ENCODE measurements at regions not wholly inside any gene's neighbourhood (a gene's known extent, or its start where the extent isn't known, plus 50 kb on each side); places are given as distances from the start of the nearest gene placed in this dataset.
"Not testable (repeated sequence)": the region's sequence is repeated elsewhere in the genome, so short reads cannot be mapped to it uniquely, and the experiment has no call there.

- DNase-seq (ENCODE audit: low read depth in 2 of 2): no peak
Observed at GRCh38 chr6:3900744-3901336, 51.7 kb downstream of the FAM50B start.

DNA sequence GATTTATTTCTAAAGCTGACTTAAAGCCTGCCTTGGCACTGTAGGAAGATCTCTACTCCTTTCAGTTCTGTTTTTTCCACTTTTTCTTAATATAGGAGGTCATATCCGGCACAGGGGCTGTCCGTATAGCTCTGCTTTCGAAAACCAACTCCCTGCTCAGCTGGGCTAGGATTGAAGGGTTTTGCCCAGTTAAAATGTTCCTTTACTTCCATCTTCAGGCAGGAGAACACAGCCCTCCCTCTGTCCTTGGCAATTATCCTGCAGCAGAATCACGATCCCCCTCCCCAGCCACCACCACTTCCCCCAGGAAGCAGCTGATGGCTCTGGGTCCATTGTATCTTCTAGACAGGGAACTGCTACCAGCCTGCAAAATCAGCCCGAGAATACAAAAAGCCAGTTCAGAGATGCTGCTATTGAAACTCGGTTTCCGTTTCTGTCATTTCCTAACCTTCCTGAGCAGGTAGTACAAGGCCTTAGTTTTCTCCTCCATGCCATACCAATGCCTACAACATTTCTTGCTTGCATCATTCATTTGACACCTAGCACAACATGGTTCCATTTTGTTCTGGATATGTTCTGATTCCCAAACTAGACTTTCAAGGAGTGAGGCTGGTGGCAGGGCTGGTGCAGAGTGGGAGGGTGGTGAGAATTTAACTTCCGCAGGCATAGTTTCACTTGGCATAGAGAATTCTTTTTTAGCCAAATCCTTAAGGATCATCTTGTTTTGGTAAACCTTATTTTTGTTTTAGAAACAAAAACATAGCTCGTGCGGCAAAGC, 53.9 kb downstream of the FAM50B start:
- no peak for DNase-seq (ENCODE audit: low read depth in 2 of 2)

- DNase-seq (ENCODE audit: low read depth in 2 of 2): no peak
Observed at GRCh38 chr6:3904518-3904917, 55.3 kb downstream of the FAM50B start.

DNA sequence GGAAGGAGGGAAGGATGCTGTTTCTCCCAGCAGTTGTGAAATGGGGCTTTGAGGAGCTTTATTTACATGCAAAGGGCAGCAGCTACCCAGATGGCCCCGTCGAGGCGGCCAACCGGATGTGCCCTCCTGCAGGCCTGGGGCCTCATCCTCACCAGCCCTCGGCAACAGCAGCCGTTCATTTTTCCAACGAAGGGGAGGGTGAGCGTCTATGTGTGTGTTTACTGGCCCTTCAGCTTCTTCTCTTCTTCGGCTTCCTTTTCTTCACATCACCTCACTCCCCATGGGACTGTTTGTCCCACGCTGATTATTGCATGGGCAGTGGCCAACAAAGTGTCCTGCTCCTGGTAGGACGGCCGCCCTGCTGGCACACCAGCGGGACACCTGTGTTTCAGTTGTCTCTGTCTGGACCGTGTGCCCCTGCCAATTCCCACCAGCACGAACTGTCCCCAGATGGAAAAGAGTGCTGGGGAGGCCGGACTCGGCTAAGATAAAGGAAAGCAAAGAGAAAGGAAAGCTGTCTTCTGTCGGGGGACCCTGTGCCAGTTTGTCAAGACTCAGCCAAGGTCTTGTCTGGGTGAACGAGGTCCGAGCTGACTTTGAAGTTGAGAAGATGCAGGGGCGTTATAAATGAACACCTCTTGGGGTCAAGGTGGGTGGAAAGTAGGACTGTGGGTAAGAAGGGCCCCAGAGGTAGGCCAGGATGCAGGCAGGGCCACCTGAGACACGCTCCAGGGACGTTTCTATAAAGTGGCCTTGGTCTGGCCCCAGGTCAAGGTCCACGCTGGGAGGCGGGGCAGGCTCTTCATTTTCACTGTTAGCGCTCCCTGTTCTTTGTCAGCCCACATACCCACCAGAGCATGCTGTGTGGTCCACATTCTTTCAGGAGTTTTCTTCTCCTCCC, 57.0 kb downstream of the FAM50B start:
- DNase-seq (ENCODE audit: low read depth in 2 of 2): no peak

- no peak for DNase-seq (ENCODE audit: low read depth in 2 of 2)
Observed at GRCh38 chr6:3906846-3907151, 57.6 kb downstream of the FAM50B start.

- no peak for DNase-seq (ENCODE audit: low read depth in 2 of 2)
Observed at GRCh38 chr6:3908223-3908622, 59.0 kb downstream of the FAM50B start.

- DNase-seq (ENCODE audit: low read depth in 2 of 2): no peak
Observed at GRCh38 chr6:3908961-3909360, 59.8 kb downstream of the FAM50B start.

DNA sequence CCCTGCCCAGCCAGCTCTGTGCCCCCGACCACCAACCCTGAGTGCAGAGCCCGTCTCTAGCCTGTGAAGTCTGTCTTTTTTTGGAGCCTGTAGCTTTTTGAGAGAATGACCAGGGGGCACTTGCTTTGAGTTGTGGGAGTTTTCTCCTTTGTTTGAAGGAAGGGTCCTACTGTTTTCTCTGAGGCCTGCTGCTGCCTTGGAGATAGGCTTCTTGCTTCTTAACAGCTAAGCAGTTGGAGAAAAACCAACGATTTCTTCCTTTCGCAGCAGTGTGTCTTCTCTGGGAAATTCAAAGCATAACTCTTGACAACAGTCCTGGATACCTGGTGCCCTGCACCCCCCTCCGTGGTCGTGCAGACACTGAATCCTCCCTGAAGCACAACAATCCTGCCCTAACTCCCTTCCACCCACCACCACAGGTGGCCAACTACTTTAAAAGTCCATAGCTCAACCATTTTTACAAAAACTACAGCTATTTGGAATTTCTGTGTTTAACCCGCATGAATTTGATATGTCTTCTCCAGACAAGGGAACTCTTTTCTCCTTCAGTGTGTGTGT, 61.0 kb downstream of the FAM50B start:
- no peak for DNase-seq (ENCODE audit: low read depth in 2 of 2)

GRCh38 chr6:3911130-3911529, 62.0 kb downstream of the FAM50B start:
- no peak for DNase-seq (ENCODE audit: low read depth in 2 of 2)

- DNase-seq (ENCODE audit: low read depth in 2 of 2): no peak
Observed at GRCh38 chr6:3911614-3912336, 62.6 kb downstream of the FAM50B start.

DNA sequence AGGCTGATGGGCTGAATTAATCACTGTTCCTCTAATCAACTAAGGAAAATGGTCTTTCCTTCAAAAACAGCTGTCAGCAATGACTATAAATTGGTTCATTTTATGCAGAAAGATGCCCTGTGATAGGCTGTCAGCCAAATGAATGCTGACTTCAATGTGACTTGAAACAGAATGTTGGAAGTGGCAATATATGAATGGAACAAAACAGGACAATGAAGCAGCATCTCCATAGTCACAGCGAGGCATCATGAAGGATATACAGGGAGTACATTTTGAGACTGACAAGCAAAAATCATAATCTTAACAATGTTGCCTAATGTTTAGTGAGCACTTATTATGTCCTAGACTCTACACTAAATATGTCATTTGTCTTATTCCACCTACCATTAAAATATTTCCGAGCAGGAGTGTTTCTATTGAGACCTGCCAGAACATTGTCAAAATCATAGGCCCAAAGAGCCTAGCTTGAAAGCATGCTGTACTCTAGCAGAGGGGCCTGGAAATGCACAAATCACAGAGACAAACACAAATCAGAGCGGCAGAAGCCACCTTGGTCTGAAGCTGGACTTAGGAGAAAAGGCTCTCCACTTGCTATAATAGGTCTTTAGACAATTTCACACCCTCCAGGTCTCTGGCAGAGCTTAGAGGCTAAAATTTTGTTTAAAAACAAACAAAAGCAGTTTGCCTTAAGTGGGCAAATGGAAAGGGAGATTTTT, 63.3 kb downstream of the FAM50B start:
- DNase-seq (ENCODE audit: low read depth in 2 of 2): no peak

DNA sequence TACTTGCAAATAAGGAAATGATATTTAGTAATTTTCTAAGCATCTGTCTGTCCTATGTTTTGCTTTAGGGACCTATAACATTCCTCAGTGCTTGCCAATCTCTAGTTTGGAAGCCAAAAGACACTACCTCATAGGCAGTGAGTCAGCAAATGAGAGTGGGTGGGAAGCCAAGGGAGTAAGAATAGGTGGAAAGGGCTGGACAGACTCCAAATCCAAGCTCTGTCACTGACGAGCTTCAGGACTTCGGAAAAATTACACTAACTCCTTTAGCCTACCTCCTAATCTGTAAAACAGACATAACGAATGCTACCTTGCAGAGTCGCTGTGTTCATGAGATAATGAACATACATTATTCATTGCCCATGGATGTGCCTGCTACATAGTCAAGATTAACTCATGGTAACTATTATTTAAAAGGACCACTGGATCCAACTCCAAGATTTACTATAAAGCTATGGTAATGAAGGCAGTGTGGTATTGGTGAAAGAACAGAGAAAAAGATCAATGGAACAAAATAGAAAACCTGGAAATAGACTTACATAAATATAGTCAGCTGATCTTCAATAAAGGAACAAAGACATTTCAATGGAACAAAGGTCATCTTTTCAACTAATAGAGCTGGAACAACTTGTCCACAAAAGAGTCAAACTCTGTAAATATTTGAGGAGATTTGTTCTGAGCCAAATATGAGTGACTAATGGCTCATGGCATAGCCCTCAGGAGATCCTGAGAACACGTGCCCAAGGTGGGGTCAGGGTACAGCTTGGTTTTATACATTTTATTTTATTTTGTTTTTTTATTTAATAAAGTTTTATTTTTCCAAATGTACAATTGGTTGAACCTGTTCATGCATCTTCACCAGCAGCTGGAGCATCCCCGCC, 64.1 kb downstream of the FAM50B start:
- DNase-seq (ENCODE audit: low read depth in 2 of 2): no peak

DNA sequence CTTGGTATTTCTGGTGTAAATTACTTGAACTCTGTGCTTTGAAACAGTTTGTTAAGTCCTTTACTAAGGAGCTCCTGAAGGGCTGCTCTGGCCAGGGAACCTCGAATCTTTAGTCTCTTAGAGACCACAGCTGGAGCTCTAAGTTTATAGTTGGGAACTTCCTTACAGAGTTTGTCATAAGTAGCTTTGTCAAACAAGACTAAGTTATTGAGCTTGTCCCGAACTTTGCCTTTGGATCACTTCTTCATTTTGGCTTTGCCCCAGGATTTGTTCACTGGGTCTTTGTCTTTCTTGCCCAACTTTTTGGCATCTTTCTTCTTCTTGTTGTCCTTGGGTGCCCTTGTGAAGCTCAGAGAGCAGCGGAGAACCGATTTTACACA, 64.8 kb downstream of the FAM50B start:
- no peak for DNase-seq (ENCODE audit: low read depth in 2 of 2)

GRCh38 chr6:3915076-3915791, 66.1 kb downstream of the FAM50B start:
- DNase-seq (ENCODE audit: low read depth in 2 of 2): no peak

- DNase-seq (ENCODE audit: low read depth in 2 of 2): no peak
Observed at GRCh38 chr6:3916211-3916610, 67.0 kb downstream of the FAM50B start.

GRCh38 chr6:3916749-3917148, 67.6 kb downstream of the FAM50B start:
- not testable (repeated sequence) for DNase-seq (ENCODE audit: low read depth in 2 of 2)

DNA sequence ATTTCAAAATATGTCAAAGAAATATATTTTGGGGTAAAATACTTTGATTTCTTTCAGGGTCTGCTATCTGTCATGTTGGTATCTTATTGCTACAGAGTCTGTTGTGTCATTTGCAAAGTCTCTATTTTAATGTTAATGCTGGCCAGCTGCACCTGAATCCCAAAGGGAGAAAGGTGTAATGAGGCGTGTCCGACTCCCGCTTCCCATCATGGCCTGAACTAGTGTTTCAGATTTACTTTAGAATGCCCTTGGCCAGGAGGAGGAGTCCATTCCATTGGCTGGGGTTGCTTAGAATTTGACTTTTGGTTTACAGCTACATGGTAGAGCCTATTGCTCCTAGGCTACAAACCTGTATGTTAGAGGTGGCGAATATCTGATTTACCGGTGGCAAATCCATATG, 69.3 kb downstream of the FAM50B start:
- DNase-seq (ENCODE audit: low read depth in 2 of 2): no peak

DNA sequence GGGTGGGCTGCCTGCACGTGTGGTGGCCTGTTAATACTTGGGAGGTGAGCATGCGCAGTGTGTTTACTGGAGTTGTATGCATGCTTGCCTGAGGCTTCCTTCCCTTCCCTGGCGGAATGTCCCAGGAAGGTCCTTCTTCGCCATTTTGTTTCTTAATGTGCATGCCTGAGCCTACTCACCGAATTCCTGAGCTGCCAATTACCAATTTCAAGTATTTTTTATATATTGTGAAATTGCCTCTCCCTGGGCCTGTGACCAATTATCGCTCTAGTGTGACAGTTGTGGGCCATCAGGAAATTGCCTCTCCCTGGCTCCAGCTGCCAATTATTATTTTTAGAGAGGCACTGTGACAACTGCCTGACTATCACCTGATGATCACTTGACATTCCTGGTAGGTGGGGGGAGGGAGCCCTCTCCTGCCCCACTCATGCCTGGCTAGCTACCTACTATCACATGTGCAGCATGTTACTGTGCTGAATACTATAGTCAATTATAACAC, 70.0 kb downstream of the FAM50B start:
- DNase-seq (ENCODE audit: low read depth in 2 of 2): no peak

- no peak for DNase-seq (ENCODE audit: low read depth in 2 of 2)
Observed at GRCh38 chr6:3919849-3920248, 70.7 kb downstream of the FAM50B start.
